ENCODE measurements at regions not wholly inside any gene's neighbourhood (a gene's known extent, or its start where the extent isn't known, plus 50 kb on each side); places are given as distances from the start of the nearest gene placed in this dataset.

DNA sequence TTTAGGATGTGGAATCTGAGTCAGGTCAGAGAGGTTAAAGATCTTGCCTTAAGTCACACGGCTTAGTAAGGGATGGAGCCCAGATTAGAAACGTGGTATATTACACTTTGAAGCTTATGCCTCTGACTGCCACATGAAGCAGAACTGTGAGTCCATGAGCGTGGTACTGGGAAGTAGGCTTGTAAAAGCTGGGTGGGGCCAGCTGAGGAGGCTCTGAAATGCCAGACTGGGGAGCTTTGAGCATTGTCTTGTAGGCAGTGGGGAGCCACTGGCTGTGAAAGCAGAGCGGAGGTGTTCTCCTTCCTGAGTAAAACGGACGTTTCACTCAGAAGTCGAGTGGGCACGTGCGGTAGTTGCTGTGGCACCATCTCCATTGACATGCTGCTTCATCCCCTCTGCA is 72.6 kb upstream of the USP24 start:
- TF ChIP-seq CTCF (conservative IDR thresholded peaks at IDR 0.05): no peak
- no peak overlapping the region for H3K27ac ChIP-seq

DNA sequence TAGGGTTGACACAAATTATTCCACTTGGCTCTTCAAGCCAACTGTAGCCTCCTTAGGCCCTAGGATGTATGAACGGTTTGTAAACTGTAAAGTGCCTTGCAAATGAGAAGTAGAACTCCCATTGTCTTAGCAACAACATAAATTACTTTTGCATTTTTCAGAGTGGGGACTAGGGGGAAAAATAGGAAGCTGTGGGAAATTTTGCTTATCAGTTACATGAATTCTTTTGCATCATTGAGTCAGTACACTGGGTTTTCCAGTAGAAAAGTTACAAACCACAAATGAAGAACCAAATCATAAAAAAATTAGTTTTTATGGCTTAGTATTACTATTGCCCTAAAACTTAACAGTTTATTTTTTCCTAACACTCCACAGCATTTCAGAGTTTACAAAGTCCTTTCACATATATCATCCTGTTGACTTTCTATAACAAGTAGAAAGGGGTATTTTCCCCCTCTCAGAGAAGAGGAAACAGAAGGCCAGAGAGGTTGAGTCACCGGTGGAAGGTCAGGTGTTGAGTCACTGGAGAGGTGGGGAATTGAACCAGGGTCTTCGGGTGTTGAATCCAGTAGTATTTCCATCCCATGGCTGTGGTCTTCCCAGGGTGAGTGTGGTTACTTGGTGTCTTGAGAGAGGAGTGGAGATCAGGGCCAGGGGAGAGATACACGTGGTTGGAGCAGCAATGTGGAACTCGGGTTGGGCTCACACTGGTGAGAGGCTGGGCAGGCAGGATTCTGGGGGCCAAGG is 71.9 kb upstream of the USP24 start:
- no peak for TF ChIP-seq CTCF (conservative IDR thresholded peaks at IDR 0.05)
- H3K27ac ChIP-seq: no peak overlapping the region

DNA sequence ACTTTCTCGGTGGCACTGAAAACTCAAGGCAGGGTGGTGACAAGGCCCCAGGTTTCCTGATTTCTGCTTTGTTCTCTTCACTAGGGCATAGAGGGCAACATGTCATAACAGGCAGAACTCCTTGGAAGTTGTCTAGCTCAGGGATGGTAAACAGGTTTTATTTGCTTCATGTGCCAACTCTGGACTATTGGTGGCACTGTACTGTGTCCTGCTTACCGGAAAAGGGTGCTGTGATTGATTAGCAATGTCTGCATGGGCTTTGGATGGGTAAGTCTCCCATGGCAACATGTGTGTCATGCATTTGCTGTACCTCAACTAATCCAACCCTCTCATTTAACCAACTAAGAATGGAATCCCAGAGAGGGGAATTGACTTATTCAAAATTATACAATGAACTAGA is 70.7 kb upstream of the USP24 start:
- 0 out of 2 replicates have a peak, but pooled peaks have one; percentile 16 for TF ChIP-seq CTCF (conservative IDR thresholded peaks at IDR 0.05)
- no peak overlapping the region for H3K27ac ChIP-seq

GRCh38 chr1:55284856-55285255 is 69.7 kb upstream of the USP24 start:
- TF ChIP-seq CTCF (conservative IDR thresholded peaks at IDR 0.05): peak; percentile 69
- no peak overlapping the region for H3K27ac ChIP-seq

DNA sequence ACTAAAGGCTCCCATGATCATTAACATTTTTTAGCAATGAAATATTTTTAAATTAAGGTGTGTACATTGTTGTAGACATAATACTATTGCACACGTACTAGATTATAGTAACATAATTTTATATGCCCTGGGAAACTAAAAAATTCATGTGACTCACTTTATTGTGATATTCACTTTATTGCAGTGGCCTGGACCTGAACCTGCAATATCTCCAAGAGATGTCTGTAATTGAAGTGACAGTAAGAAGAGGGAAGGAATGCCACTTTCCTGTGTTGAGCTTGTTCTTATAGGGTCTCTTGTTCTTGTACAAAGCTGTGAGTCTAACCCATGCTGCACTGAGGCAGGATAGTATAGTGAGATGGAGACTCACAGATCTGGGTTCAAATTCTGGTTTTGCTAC is 66.9 kb upstream of the USP24 start:
- no peak overlapping the region for H3K27ac ChIP-seq
- TF ChIP-seq CTCF (conservative IDR thresholded peaks at IDR 0.05): no peak

GRCh38 chr1:55280731-55281130 is 65.6 kb upstream of the USP24 start:
- no peak overlapping the region for H3K27ac ChIP-seq
- no peak for TF ChIP-seq CTCF (conservative IDR thresholded peaks at IDR 0.05)

DNA sequence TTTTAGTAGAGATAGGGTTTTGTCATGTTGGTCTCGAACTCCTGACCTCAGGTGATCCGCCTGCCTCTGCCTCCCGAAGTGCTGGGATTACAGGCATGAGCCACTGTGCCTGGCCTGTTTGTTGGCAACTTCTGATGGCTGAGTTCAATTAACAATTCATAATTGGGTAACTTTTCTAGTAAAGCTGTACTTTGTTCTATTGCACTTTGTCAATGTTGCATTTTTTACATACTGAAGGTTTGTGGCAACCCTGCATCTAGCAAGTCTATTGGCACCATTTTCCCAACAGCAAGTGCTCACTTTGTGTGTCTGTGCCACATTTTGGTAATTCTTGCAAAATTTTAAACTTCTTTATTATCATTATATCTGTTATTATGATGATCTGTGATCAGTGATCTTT is 64.5 kb upstream of the USP24 start:
- H3K27ac ChIP-seq: no peak overlapping the region
- no peak for TF ChIP-seq CTCF (conservative IDR thresholded peaks at IDR 0.05)

Measured in VCaP (cell line).